HG02884 (cell line): ENCODE measurements at regions not wholly inside any gene's neighbourhood (a gene's known extent, or its start where the extent isn't known, plus 50 kb on each side); places are given as distances from the start of the nearest gene placed in this dataset.

Source experiments
- ATAC-seq: cut with Tn5 transposase; IDR thresholded peaks from one replicate; pipeline ENCODE4 v1.9.1; 2021; ENCODE audit warnings: mild to moderate bottlenecking, moderate library complexity; ENCODE audit not compliant: unreplicated experiment

- no peak for ATAC-seq
Measured at GRCh38 chr9:80004714-80005113, 432.9 kb downstream of the TLE4 start.

- no peak for ATAC-seq
Measured at GRCh38 chr9:79990536-79990935, 418.8 kb downstream of the TLE4 start.

- ATAC-seq = no peak
Measured at GRCh38 chr9:79989079-79989478, 417.3 kb downstream of the TLE4 start.

GRCh38 chr9:79988126-79988525, 416.4 kb downstream of the TLE4 start:
- ATAC-seq = no peak

- no peak for ATAC-seq
Measured at GRCh38 chr9:79986437-79986836, 414.7 kb downstream of the TLE4 start.

- no peak for ATAC-seq
Measured at GRCh38 chr9:79985772-79986171, 414.0 kb downstream of the TLE4 start.

GRCh38 chr9:79985264-79985663, 413.5 kb downstream of the TLE4 start:
- ATAC-seq = no peak

- ATAC-seq = no peak
Measured at GRCh38 chr9:79984429-79985067, 412.8 kb downstream of the TLE4 start.

- ATAC-seq = no peak
Measured at GRCh38 chr9:79980432-79980831, 408.7 kb downstream of the TLE4 start.

- no peak for ATAC-seq
Measured at GRCh38 chr9:79977510-79978197, 405.9 kb downstream of the TLE4 start.

- ATAC-seq = no peak
Measured at GRCh38 chr9:79977074-79977435, 405.3 kb downstream of the TLE4 start.

GRCh38 chr9:79976257-79977073, 404.7 kb downstream of the TLE4 start:
- no peak for ATAC-seq

- no peak for ATAC-seq
Measured at GRCh38 chr9:79975621-79976256, 404.0 kb downstream of the TLE4 start.

GRCh38 chr9:79974806-79975422, 403.1 kb downstream of the TLE4 start:
- ATAC-seq = no peak

- ATAC-seq = no peak
Measured at GRCh38 chr9:79973627-79974026, 401.9 kb downstream of the TLE4 start.

- no peak for ATAC-seq
Measured at GRCh38 chr9:79970146-79970425, 398.3 kb downstream of the TLE4 start.

- ATAC-seq = no peak
Measured at GRCh38 chr9:79969393-79970145, 397.8 kb downstream of the TLE4 start.

- no peak for ATAC-seq
Measured at GRCh38 chr9:79968533-79968932, 396.8 kb downstream of the TLE4 start.

GRCh38 chr9:79962836-79963235, 391.1 kb downstream of the TLE4 start:
- no peak for ATAC-seq

GRCh38 chr9:79962150-79962549, 390.4 kb downstream of the TLE4 start:
- ATAC-seq = no peak

GRCh38 chr9:79955300-79955699, 383.5 kb downstream of the TLE4 start:
- no peak for ATAC-seq
